CD4-positive, alpha-beta T cell treated with Interleukin-6 at 100 ng/mL for 8 hours (primary cell): ENCODE measurements at regions not wholly inside any gene's neighbourhood (a gene's known extent, or its start where the extent isn't known, plus 50 kb on each side); places are given as distances from the start of the nearest gene placed in this dataset.

ENCODE experiments used
- DNase-seq: peaks from one replicate; pipeline ENCODE4 v3.0.0-alpha.2; 2020; ENCODE audit warnings: mixed read lengths, low spot score

DNA sequence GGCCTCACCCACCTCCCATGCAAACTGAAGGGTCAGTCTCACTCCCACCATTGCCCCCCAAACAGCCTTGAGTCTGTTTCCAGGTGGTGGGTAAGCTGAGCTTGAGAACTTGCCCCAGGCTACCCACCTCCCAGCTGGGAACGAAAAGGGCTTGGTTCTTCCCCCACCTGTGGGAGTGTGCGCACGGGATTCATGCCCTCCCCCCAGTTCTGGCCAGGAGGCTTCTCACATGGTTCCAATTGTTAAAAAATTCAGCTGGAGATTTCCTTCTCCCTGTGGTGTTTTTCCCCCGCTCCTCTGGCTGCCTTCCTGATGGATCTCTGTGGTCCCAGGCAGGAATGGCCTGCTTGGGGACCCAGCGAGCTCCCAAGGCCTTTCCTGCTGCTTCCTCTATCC lies 81.8 kb upstream of the C21orf91 start:
- no peak for DNase-seq

DNA sequence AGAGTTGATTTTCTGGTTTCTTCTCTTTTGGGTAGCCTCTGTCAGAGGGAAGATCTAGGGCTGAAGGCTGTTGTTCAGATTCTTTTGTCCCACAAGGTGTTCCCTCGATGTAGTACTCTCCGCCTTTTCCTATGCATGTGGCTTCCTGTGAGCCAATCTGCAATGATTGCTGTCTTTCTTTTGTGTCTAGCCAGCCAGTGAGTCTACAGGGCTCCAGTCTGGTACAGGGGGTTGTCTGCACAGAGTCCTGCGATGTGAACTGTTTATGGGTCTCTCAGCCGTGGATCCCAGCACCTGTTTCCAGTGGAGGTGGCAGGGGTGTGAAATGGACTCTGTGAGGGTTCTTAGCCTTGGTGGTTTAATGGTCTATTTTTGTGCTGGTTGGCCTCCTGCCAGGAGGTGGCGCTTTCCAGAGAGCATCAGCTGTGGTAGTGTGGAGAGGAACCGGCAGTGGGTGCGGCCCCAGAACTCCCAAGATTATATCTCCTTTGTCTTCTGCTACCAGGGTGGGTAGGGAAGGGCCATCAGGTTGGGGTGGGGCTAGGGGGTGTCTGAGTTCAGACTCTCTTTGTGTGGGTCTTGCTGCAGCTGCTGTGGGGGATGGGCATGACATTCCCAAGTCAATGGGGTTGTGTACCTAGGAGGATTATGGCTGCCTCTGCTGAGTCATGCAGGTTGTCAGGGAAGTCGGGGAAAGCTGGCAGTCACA lies 81.3 kb upstream of the C21orf91 start:
- DNase-seq, result no peak

DNA sequence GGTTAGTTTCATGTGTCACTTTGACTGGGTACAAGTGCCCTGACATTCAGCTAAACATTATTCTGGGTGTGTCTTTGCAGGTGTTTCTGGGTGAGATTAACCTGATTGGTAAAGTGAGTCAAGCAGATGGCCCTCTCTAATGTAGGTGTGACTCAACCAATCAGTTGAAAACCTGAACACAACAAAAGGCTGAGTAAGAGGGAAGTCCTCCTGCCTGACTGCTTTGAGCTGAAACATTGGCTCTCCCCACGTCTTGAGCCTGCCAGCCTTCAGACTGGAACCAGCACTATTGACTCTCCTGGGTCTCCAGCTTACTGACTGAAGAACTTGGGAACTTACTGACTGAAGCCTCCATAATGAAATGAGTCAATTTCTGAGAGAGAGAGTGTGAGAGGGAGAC lies 70.0 kb upstream of the C21orf91 start:
- no peak for DNase-seq

DNA sequence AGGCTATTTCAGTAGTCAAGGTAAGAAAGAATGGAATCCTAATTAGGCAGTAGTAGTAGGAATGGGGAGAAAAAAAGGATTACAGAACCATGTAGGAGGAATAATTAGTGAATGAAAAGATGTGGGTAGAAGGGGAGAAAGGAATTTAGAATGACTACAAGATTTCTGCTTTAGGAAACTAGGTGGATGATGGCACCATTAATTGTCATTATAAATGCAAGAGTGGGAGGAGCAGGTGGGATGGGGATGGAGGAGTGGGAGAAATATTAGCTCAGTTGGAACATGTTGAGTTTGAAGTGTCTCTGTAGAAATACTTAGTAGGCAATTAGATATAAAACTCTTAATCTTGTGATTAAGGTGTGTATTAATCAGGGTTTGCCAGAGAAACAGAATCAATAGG lies 50.0 kb upstream of the C21orf91 start:
- no peak for DNase-seq
